ENCODE measurements at regions not wholly inside any gene's neighbourhood (a gene's known extent, or its start where the extent isn't known, plus 50 kb on each side); places are given as distances from the start of the nearest gene placed in this dataset.

GRCh38 chr13:107822006-107822405, 393.3 kb downstream of the LIG4 start:
- Histone ChIP-seq H3K27me3 (ENCODE audit: control insufficient read depth, insufficient read depth, low read length, poor library complexity, severe bottlenecking) (no peaks in the 10 kb centered on the region), H3K9ac (ENCODE audit: extremely low read depth, low read length, poor library complexity, severe bottlenecking) (no peak overlapping the region), H3K27ac (ENCODE audit: low read depth, low read length) (no peak overlapping the region), H3K36me3 (ENCODE audit: control insufficient read depth, insufficient read depth, low read length) (no peaks in the 10 kb centered on the region), H3K4me3 (ENCODE audit: low read length) (no peak overlapping the region), H3K4me1 (ENCODE audit: control insufficient read depth, insufficient read depth, low read length) (no peaks in the 10 kb centered on the region), H3K9me3 (ENCODE audit: control insufficient read depth, low read length) (no peaks in the 10 kb centered on the region)
- Mint-ChIP-seq H3K27me3 (ENCODE audit: insufficient read depth) (peaks cover 2% of the 10 kb centered on the region), H3K4me1 (peaks cover 23% of the 10 kb centered on the region), H3K27ac (no peak overlapping the region), H3K9me3 (no peaks in the 10 kb centered on the region), H3K4me3 (no peak overlapping the region), H3K36me3 (ENCODE audit: low read depth) (no peaks in the 10 kb centered on the region)
- DNase-seq: no peak
- no peak for TF ChIP-seq CTCF (conservative IDR thresholded peaks at IDR 0.05)

GRCh38 chr13:107821492-107821891, 393.8 kb downstream of the LIG4 start:
- no peaks in the 10 kb centered on the region for H3K36me3 Mint-ChIP-seq (ENCODE audit: low read depth)
- no peak overlapping the region for H3K4me3 Mint-ChIP-seq
- 80 to 86% methylated on average over 1 of the region's 2 CpGs for WGBS, 2 experiments (ENCODE audit: insufficient coverage in 1 of 2, insufficient read length in 1 of 2)
- TF ChIP-seq CTCF (conservative IDR thresholded peaks at IDR 0.05): no peak
- H3K4me3 ChIP-seq (ENCODE audit: low read length): no peak overlapping the region
- H3K4me1 Mint-ChIP-seq: peaks cover 26% of the 10 kb centered on the region
- no peak overlapping the region for H3K27ac ChIP-seq (ENCODE audit: low read depth, low read length)
- no peak overlapping the region for H3K9ac ChIP-seq (ENCODE audit: extremely low read depth, low read length, poor library complexity, severe bottlenecking)
- no peaks in the 10 kb centered on the region for H3K4me1 ChIP-seq (ENCODE audit: control insufficient read depth, insufficient read depth, low read length)
- peaks cover 2% of the 10 kb centered on the region for H3K27me3 Mint-ChIP-seq (ENCODE audit: insufficient read depth)
- no peaks in the 10 kb centered on the region for H3K36me3 ChIP-seq (ENCODE audit: control insufficient read depth, insufficient read depth, low read length)
- H3K9me3 ChIP-seq (ENCODE audit: control insufficient read depth, low read length): no peaks in the 10 kb centered on the region
- H3K9me3 Mint-ChIP-seq: no peaks in the 10 kb centered on the region
- H3K27me3 ChIP-seq (ENCODE audit: control insufficient read depth, insufficient read depth, low read length, poor library complexity, severe bottlenecking): no peaks in the 10 kb centered on the region
- no peak overlapping the region for H3K27ac Mint-ChIP-seq
- DNase-seq: no peak

GRCh38 chr13:107819071-107819470, 396.3 kb downstream of the LIG4 start:
- Histone ChIP-seq H3K9ac (ENCODE audit: extremely low read depth, low read length, poor library complexity, severe bottlenecking) (no peak overlapping the region), H3K4me3 (ENCODE audit: low read length) (no peak overlapping the region), H3K9me3 (ENCODE audit: control insufficient read depth, low read length) (no peaks in the 10 kb centered on the region), H3K27ac (ENCODE audit: low read depth, low read length) (no peak overlapping the region), H3K36me3 (ENCODE audit: control insufficient read depth, insufficient read depth, low read length) (no peaks in the 10 kb centered on the region), H3K4me1 (ENCODE audit: control insufficient read depth, insufficient read depth, low read length) (no peaks in the 10 kb centered on the region), H3K27me3 (ENCODE audit: control insufficient read depth, insufficient read depth, low read length, poor library complexity, severe bottlenecking) (no peaks in the 10 kb centered on the region)
- no peaks in the 10 kb centered on the region for H3K9me3 Mint-ChIP-seq
- H3K27ac Mint-ChIP-seq: no peak overlapping the region
- H3K36me3 Mint-ChIP-seq (ENCODE audit: low read depth): no peaks in the 10 kb centered on the region
- 92% methylated on average over 1 to 2 of the region's 2 CpGs for WGBS, 2 experiments (ENCODE audit: insufficient coverage in 1 of 2, insufficient read length in 1 of 2)
- TF ChIP-seq CTCF (conservative IDR thresholded peaks at IDR 0.05): no peak
- H3K4me1 Mint-ChIP-seq: peaks cover 26% of the 10 kb centered on the region
- DNase-seq: no peak
- peaks cover 2% of the 10 kb centered on the region for H3K27me3 Mint-ChIP-seq (ENCODE audit: insufficient read depth)
- H3K4me3 Mint-ChIP-seq: no peak overlapping the region
